ENCODE measurements at regions not wholly inside any gene's neighbourhood (a gene's known extent, or its start where the extent isn't known, plus 50 kb on each side); places are given as distances from the start of the nearest gene placed in this dataset.

GRCh38 chr14:49506650-49507049 lies 79.5 kb downstream of the RPS29 start (continued):
- TF ChIP-seq USF2 (IDR thresholded peaks at IDR 0.05; ENCODE audit: borderline replicate concordance, low read depth, low read length) (no peak), JUND (IDR thresholded peaks at IDR 0.05) (no peak), FOSL2 (IDR thresholded peaks at IDR 0.05; ENCODE audit: borderline replicate concordance, low read depth) (no peak)

- Histone ChIP-seq H3K79me2 (ENCODE audit: insufficient read depth) (no peaks in the 10 kb centered on the region), H3K9ac (no peak overlapping the region), H3K4me1 (ENCODE audit: control insufficient read depth in 1 of 2, insufficient read depth in 2 of 2, low read depth in 1 of 2, low read length in 1 of 2) (no peaks in the 10 kb centered on the region), H3K4me2 (no peak overlapping the region), H3K27me3 (ENCODE audit: insufficient read depth) (peaks cover 7% of the 10 kb centered on the region; the same call in 1 of the 2 replicates), H2AFZ (ENCODE audit: low read depth) (no peak overlapping the region), H4K20me1 (ENCODE audit: insufficient read depth) (no peaks in the 10 kb centered on the region), H3K36me3 (replicated peaks in 1 of 2; ENCODE audit: control insufficient read depth in 1 of 2, insufficient read depth in 2 of 2, low read length in 1 of 2) (no peaks in the 10 kb centered on the region), H3K27ac (ENCODE audit: low read depth in 2 of 2, low read length in 1 of 2) (no peak overlapping the region), H3K4me3 (ENCODE audit: low read depth in 2 of 2, low read length in 1 of 2) (no peak overlapping the region), H3K9me2 (no peaks in the 10 kb centered on the region), H3K9me3 (no peaks in the 10 kb centered on the region), H3F3A (replicated peaks; ENCODE audit: insufficient read depth) (no peaks in the 10 kb centered on the region)
- POLR2A ChIA-PET = no interaction called here
- no peak for DNase-seq
- CTCF ChIA-PET = interaction anchor here (4.1 kb wide), 1 partner anchor 44 kb away, joined by 26 read pairs; no protein-coding TSS in a partner anchor
- WGBS (ENCODE audit: low lambda C conversion rate) = 35% methylated on average over 5 of the region's 5 CpGs
- TF ChIP-seq MEF2A (IDR thresholded peaks at IDR 0.05; ENCODE audit: borderline replicate concordance, low read depth) (no peak), SMC3 (IDR thresholded peaks at IDR 0.05; ENCODE audit: low read depth, low read length) (no peak), USF2 (IDR thresholded peaks at IDR 0.05; ENCODE audit: borderline replicate concordance, low read depth, low read length) (no peak), CHD2 (IDR thresholded peaks at IDR 0.05; ENCODE audit: low read length, partially characterized antibody) (no peak), FOXM1 (IDR thresholded peaks at IDR 0.05; ENCODE audit: low read depth) (no peak), RAD21 (IDR thresholded peaks at IDR 0.05; ENCODE audit: low read length) (no peak), TAF1 (IDR thresholded peaks at IDR 0.05; ENCODE audit: borderline replicate concordance, low read depth, low read length) (no peak), EP300 (IDR thresholded peaks at IDR 0.05; ENCODE audit: borderline replicate concordance in 1 of 2, low read depth in 1 of 2, low read length in 1 of 2) (no peak), NFIC (IDR thresholded peaks at IDR 0.05; ENCODE audit: borderline replicate concordance) (no peak), GATA2 (CRISPR knock-in tag; IDR thresholded peaks at IDR 0.05) (no peak), SIN3A (IDR thresholded peaks at IDR 0.05; ENCODE audit: borderline replicate concordance, low read depth, low read length) (no peak), FOXJ3 (CRISPR knock-in tag; IDR thresholded peaks at IDR 0.05) (no peak), POLR2AphosphoS5 (IDR thresholded peaks at IDR 0.05; ENCODE audit: low read depth, low read length) (no peak), RCOR1 (IDR thresholded peaks at IDR 0.05; ENCODE audit: low read length) (no peak)
- TF ChIP-seq, protein P1, sequence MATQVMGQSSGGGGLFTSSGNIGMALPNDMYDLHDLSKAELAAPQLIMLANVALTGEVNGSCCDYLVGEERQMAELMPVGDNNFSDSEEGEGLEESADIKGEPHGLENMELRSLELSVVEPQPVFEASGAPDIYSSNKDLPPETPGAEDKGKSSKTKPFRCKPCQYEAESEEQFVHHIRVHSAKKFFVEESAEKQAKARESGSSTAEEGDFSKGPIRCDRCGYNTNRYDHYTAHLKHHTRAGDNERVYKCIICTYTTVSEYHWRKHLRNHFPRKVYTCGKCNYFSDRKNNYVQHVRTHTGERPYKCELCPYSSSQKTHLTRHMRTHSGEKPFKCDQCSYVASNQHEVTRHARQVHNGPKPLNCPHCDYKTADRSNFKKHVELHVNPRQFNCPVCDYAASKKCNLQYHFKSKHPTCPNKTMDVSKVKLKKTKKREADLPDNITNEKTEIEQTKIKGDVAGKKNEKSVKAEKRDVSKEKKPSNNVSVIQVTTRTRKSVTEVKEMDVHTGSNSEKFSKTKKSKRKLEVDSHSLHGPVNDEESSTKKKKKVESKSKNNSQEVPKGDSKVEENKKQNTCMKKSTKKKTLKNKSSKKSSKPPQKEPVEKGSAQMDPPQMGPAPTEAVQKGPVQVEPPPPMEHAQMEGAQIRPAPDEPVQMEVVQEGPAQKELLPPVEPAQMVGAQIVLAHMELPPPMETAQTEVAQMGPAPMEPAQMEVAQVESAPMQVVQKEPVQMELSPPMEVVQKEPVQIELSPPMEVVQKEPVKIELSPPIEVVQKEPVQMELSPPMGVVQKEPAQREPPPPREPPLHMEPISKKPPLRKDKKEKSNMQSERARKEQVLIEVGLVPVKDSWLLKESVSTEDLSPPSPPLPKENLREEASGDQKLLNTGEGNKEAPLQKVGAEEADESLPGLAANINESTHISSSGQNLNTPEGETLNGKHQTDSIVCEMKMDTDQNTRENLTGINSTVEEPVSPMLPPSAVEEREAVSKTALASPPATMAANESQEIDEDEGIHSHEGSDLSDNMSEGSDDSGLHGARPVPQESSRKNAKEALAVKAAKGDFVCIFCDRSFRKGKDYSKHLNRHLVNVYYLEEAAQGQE (IDR thresholded peaks at IDR 0.05; ENCODE audit: low read depth, low read length) = no peak
These were observed 81.0 kb downstream of the RPS29 start for GRCh38 chr14:49505041-49505766.

Data from SK-N-SH (cell line).